ENCODE measurements at regions not wholly inside any gene's neighbourhood (a gene's known extent, or its start where the extent isn't known, plus 50 kb on each side); places are given as distances from the start of the nearest gene placed in this dataset.
"Not testable (repeated sequence)": the region's sequence is repeated elsewhere in the genome, so short reads cannot be mapped to it uniquely, and the experiment has no call there.

DNA sequence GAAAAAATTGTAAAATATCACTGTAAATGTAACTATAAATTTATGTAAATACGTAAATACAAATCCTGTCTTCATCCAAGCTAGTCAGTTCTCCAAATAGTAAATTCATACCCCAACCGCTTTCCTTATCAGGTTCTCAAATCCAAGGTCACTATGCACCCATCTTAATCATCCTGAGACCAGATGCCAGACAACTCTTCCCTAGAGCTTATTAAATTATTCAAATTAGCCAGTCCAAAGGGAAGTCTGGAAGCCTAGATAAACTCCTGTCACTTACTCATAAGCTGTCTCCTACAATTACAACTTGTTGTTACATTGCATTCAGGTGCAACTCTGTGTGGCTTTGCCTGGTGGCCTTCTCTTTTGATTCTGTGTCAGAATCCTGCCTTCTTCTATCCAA lies 836.1 kb upstream of the PCDH20 start:
- DNase-seq, result no peak

- no peak for DNase-seq
Measured at GRCh38 chr13:62250501-62251201, 835.0 kb upstream of the PCDH20 start.

DNA sequence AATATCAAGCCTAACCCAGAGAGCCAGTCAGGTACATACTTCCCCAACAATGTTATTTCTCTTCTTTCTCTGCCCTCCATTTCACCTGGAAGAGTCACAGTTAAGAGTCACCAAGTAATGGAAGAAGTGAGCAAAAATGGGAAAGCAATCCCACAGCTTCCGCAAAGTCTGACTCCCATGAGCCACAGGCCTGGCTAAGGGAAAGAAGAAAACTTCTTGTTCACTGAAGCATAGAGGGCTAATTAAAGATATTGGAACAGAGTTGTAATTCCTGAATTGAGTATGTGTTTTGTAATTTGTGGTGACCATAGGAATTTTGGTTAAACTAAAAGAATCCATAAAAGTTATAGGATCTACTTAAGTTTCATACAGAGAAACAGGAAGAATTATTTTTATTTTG lies 830.9 kb upstream of the PCDH20 start:
- no peak for DNase-seq

DNA sequence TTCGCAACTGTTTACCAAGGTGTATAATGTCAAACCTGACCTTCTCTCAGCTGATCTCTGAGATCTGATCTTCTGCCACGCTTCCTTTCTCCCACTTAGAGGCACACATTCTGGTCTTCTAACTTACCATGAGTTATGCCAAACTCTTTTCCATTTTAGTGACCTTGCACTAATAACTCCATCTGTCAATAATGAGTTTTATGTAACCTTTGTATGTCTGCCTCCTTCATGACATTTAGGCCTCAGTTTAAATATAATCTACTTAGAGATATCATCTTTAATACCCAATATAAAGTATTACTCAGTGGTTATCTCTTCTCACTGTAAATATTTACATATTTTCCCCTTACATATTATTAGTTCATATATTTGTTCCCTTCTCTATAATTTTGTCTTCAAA lies 827.5 kb upstream of the PCDH20 start:
- no peak for DNase-seq

DNA sequence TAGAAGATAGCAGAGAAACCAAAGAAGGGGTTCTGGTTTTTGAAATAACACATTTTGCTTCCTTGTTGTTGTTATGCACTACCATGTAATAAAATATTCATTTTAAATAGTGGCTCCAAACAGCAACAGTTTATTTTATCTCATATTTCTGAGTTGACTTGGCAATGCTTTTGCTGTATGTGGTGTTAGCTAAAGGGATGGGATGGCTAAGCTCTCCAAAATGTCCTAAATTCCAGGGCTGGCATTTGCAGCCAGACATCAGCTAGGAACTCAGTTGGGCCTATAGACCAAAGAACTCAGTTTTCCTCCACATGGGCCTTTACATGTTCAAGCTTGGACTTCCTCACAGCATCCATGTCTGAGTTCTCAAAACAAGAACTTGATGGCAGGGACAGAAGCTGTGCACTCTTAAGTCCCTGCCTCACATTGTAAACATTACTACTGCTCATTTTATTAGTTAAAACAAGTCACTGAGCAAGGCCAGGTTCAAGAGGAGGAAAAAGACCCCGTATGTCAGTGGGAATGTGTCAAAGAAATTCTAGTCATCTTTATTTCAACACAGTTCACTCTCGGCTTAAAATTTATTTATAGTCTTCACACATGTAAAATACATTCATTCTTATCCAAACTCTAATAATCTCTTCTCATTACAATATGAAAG lies 819.3 kb upstream of the PCDH20 start:
- DNase-seq, result no peak

DNA sequence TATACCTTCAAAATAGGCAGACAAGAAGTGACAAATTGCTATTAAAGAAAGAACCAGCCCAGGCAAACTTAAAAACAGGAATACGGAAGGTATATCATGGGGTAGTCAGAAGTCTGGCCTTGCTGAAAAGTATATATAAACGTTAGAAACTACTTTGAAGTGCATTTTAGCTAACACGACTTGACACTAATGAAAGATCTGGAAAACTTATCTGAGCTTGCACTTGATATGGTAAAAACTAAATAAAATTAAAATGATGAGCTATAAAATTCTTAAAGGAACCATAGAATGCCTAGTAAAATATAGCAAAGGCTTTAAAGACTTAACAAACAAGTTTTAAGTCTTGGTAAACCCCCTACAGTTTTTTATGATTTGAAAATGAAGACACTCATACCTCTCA lies 795.3 kb upstream of the PCDH20 start:
- no peak for DNase-seq

- DNase-seq, result peak; percentile 26
Measured at GRCh38 chr13:62209529-62209928, 793.9 kb upstream of the PCDH20 start.

DNA sequence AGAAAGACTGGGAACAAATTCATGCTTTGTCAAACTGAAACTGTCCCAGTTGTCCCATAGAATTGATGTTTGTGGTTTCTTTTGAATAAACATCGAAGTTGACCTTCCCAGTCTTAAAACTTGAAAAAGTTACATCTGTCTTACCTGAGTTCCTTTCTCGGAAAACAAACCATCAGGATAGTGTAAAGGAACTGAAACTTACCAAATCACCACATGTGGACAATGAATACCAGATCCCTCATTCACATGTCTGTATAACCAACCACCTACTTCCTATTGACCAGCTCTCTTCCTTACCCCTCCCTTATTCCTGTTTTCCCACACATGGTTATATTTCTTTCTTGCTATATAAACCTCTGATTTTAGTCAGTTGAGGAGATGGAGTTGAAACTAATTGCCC lies 791.7 kb upstream of the PCDH20 start:
- no peak for DNase-seq

- no peak for DNase-seq
Measured at GRCh38 chr13:62206165-62206564, 790.5 kb upstream of the PCDH20 start.

DNA sequence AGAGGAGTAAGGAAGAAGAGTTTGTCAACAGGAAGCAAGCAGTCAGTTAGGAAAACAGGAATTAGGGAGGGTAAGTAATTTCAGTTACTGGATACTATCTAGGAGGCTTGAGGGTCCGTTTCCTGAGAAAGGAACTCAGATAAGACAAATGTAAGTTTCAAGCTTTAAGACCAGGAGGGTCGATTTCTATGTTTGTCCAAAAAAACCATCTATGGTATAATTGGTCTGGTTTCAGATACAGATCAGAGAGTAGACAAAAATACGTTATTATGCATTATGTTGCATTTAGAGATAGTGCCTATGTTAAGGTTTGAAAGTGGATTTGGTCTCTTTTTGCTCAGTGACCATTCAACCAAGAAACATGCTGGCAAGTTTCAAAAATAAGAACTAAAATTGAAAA lies 789.6 kb upstream of the PCDH20 start:
- no peak for DNase-seq

GRCh38 chr13:62194371-62194770 lies 778.7 kb upstream of the PCDH20 start:
- DNase-seq, result no peak

- no peak for DNase-seq
Measured at GRCh38 chr13:62193919-62194318, 778.3 kb upstream of the PCDH20 start.

GRCh38 chr13:62185631-62186255 lies 770.1 kb upstream of the PCDH20 start:
- DNase-seq, result no peak

DNA sequence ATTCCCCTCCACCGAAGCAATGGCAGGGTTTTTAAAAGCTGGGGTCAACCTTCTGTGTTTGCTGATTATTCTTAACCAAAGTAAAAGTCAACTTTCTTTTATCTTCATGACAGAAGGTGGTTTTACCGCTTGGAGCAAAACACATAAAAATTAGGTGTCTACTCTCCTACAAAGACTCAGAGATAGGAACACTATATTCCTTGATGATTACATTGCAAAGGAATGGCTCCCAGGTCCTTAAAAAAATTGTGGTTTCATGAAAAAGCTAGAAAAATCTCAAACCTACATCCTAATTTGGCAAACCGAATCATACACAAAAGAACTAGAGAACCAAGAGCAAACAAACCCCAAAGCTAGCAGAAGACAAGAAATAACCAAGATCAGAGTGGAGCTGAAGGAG lies 760.4 kb upstream of the PCDH20 start:
- no peak for DNase-seq

- DNase-seq, result no peak
Measured at GRCh38 chr13:62173958-62174357, 758.3 kb upstream of the PCDH20 start.

DNA sequence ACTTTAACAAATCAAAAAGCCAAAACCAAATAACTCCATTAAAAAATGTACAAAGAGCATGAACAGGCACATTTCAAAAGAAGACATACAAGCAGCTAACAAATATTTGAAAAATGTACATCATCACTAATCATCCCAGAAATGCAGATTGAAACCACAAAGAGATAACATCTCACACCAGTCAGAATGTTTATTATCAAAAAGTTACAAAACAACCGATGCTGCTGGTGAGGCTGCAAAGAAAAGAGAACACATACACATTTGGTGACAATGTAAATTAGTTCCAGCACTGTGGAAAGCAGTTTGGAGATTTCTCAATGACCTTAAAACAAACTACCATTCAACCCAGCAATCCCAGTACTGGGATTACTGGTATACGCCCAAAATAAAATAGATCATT lies 756.0 kb upstream of the PCDH20 start:
- no peak for DNase-seq

DNA sequence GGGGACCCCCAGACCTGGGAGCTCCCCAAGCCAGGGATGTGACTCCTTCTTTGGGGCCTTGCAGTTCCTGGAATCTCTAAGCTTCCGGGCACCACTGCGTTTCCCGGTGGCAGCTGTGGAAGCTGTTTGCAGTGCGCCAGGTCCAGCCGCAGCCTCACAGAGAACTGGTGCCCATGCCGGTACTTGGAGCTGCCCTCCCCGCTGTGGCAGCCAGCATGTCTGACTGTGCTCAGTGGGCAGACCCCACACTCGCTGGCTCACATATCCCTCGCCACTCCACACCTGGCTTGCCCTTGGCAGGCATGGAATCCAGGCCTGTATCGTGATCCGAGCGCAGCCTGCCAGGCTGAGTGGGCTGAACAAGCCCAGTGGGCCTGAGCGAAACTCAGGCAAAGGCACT lies 753.2 kb upstream of the PCDH20 start:
- no peak for DNase-seq

- no peak for DNase-seq
Measured at GRCh38 chr13:62167650-62168172, 752.1 kb upstream of the PCDH20 start.

- no peak for DNase-seq
Measured at GRCh38 chr13:62162860-62163259, 747.2 kb upstream of the PCDH20 start.

DNA sequence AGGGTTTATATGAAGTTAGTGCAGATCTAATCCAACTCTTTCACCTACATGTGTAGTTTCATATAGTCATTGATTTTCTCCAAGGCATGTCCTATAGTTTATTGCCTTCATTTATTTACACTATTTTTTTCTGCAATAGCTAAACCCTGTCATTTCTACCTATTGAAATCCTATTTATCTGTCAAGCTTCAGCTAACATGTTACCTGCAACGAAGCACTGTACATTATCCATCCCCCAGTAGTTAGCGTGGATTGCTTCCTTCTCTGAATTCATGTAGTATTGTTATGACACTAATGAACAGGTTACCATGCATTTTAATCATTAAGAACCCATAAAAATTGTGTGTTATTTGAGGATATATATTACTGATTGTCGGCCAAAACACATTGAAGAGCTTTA lies 742.9 kb upstream of the PCDH20 start:
- DNase-seq, result no peak

- not testable (repeated sequence) for DNase-seq
Measured at GRCh38 chr13:62151724-62152123, 736.1 kb upstream of the PCDH20 start.

DNA sequence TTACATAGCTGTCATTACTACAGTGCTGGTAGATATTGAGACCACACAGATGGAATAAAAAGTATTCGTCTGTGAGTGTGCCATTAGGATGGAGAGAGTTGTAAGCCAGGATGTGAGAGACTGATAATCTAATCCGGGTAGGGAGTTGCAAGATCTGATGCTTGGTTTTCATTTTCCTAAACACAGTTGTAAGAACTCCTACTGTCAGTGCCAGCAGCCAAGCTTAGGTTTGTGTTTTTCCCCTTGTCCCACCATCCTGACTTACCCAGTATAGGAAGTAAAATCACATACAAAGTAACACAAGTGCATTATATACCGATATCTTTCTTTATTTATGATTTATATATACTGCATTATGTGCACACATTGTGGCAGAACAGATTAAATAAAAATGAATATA lies 726.4 kb upstream of the PCDH20 start:
- DNase-seq, result no peak

GRCh38 chr13:62139597-62139996 lies 723.9 kb upstream of the PCDH20 start:
- DNase-seq, result no peak
